IPS-18a (cell line): ENCODE measurements at regions not wholly inside any gene's neighbourhood (a gene's known extent, or its start where the extent isn't known, plus 50 kb on each side); places are given as distances from the start of the nearest gene placed in this dataset.
"Not testable (repeated sequence)": the region's sequence is repeated elsewhere in the genome, so short reads cannot be mapped to it uniquely, and the experiment has no call there.

Source experiments
- H3K27ac ChIP-seq: one replicate; pipeline ENCODE4 v1.5.1; 2013; ENCODE audit warnings: low read length
- H3K27me3 ChIP-seq: one replicate; pipeline ENCODE4 v1.6.1; 2013; ENCODE audit warnings: mild to moderate bottlenecking, low read length; ENCODE audit not compliant: control insufficient read depth, insufficient read depth
- H3K36me3 ChIP-seq: one replicate; pipeline ENCODE4 v1.6.1; 2013; ENCODE audit warnings: low read depth, low read length; ENCODE audit not compliant: control insufficient read depth
- H3K4me1 ChIP-seq: one replicate; pipeline ENCODE4 v1.6.1; 2013; ENCODE audit warnings: low read depth, low read length; ENCODE audit not compliant: control insufficient read depth
- H3K4me3 ChIP-seq: one replicate; pipeline ENCODE4 v1.5.1; 2013; ENCODE audit warnings: low read length
- H3K9ac ChIP-seq: one replicate; pipeline ENCODE4 v1.6.1; 2013; ENCODE audit warnings: mild to moderate bottlenecking, low read length, moderate library complexity
- H3K9me3 ChIP-seq: one replicate; pipeline ENCODE4 v1.6.1; 2013; ENCODE audit warnings: low read depth, low read length; ENCODE audit not compliant: control insufficient read depth

- H3K27me3 ChIP-seq, H3K9me3 ChIP-seq, H3K9ac ChIP-seq, H3K36me3 ChIP-seq, H3K27ac ChIP-seq, H3K4me1 ChIP-seq, H3K4me3 ChIP-seq: not testable (repeated sequence)
These were observed 104.7 kb upstream of the PLGLB2 start for GRCh38 chr2:87643165-87643564.

DNA sequence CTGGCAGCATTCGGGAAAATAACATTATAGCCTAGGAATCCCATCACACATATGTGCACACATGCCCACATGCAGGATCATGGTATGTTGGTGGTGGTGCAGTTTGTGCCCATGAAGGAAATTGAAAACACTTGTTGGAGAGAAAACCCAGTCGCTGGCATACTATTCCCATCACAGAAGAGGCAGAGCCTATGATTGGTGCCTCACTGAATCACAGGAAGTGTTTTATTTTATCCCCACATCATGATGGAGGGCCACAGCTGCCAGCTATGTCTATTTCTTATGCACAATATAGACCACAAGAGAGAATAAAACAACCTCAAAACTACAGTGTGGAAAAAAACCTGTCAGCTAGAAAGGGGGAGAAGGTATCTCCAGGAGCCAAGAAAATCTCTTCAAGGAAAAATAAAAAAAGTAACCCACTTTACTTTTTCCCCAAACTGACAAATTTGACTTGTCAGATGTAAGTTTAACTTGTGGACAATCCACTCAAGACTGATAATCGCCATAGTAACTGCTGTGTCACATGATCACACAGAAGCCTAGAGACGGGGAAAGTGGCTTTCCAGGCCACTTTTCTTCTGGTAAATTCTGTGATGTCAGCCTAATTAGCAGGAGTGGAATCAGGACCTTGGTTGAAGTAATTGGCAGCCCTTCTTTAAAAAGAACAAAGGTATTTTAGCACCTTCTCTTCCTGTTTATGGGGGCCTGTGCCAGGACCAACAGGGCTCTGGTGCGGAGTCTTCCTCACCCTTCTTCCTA, 100.0 kb upstream of the PLGLB2 start:
- H3K27ac ChIP-seq, H3K4me1 ChIP-seq, H3K9ac ChIP-seq, H3K27me3 ChIP-seq, H3K9me3 ChIP-seq, H3K4me3 ChIP-seq, H3K36me3 ChIP-seq: not testable (repeated sequence)

- H3K4me3 ChIP-seq, H3K27me3 ChIP-seq, H3K36me3 ChIP-seq, H3K9ac ChIP-seq, H3K4me1 ChIP-seq, H3K27ac ChIP-seq, H3K9me3 ChIP-seq: not testable (repeated sequence)
These were observed 99.1 kb upstream of the PLGLB2 start for GRCh38 chr2:87648815-87649214.

GRCh38 chr2:87649871-87650270, 98.0 kb upstream of the PLGLB2 start:
- H3K36me3 ChIP-seq, H3K4me1 ChIP-seq, H3K4me3 ChIP-seq, H3K27me3 ChIP-seq, H3K27ac ChIP-seq, H3K9me3 ChIP-seq, H3K9ac ChIP-seq: not testable (repeated sequence)

- not testable (repeated sequence) for H3K36me3 ChIP-seq, H3K9ac ChIP-seq, H3K27me3 ChIP-seq, H3K4me3 ChIP-seq, H3K4me1 ChIP-seq, H3K27ac ChIP-seq, H3K9me3 ChIP-seq
These were observed 97.0 kb upstream of the PLGLB2 start for GRCh38 chr2:87650837-87651236.

GRCh38 chr2:87651589-87651988, 96.3 kb upstream of the PLGLB2 start:
- not testable (repeated sequence) for H3K4me1 ChIP-seq, H3K9ac ChIP-seq, H3K27ac ChIP-seq, H3K4me3 ChIP-seq, H3K9me3 ChIP-seq, H3K36me3 ChIP-seq, H3K27me3 ChIP-seq

GRCh38 chr2:87653373-87653772, 94.5 kb upstream of the PLGLB2 start:
- H3K36me3 ChIP-seq, H3K27ac ChIP-seq, H3K4me3 ChIP-seq, H3K27me3 ChIP-seq, H3K9ac ChIP-seq, H3K9me3 ChIP-seq, H3K4me1 ChIP-seq: not testable (repeated sequence)

GRCh38 chr2:87654136-87654814, 93.6 kb upstream of the PLGLB2 start:
- not testable (repeated sequence) for H3K4me1 ChIP-seq, H3K27me3 ChIP-seq, H3K36me3 ChIP-seq, H3K27ac ChIP-seq, H3K9ac ChIP-seq, H3K4me3 ChIP-seq, H3K9me3 ChIP-seq

GRCh38 chr2:87657915-87658314, 90.0 kb upstream of the PLGLB2 start:
- not testable (repeated sequence) for H3K27me3 ChIP-seq, H3K9me3 ChIP-seq, H3K36me3 ChIP-seq, H3K9ac ChIP-seq, H3K4me3 ChIP-seq, H3K4me1 ChIP-seq, H3K27ac ChIP-seq

GRCh38 chr2:87658357-87658756, 89.5 kb upstream of the PLGLB2 start:
- not testable (repeated sequence) for H3K27ac ChIP-seq, H3K36me3 ChIP-seq, H3K9ac ChIP-seq, H3K4me3 ChIP-seq, H3K27me3 ChIP-seq, H3K4me1 ChIP-seq, H3K9me3 ChIP-seq

- not testable (repeated sequence) for H3K9me3 ChIP-seq, H3K4me1 ChIP-seq, H3K27me3 ChIP-seq, H3K27ac ChIP-seq, H3K4me3 ChIP-seq, H3K9ac ChIP-seq, H3K36me3 ChIP-seq
These were observed 88.9 kb upstream of the PLGLB2 start for GRCh38 chr2:87658976-87659375.

- not testable (repeated sequence) for H3K27ac ChIP-seq, H3K4me3 ChIP-seq, H3K36me3 ChIP-seq, H3K4me1 ChIP-seq, H3K9ac ChIP-seq, H3K27me3 ChIP-seq, H3K9me3 ChIP-seq
These were observed 87.7 kb upstream of the PLGLB2 start for GRCh38 chr2:87660164-87660563.
